ENCODE measurements at regions not wholly inside any gene's neighbourhood (a gene's known extent, or its start where the extent isn't known, plus 50 kb on each side); places are given as distances from the start of the nearest gene placed in this dataset.

DNA sequence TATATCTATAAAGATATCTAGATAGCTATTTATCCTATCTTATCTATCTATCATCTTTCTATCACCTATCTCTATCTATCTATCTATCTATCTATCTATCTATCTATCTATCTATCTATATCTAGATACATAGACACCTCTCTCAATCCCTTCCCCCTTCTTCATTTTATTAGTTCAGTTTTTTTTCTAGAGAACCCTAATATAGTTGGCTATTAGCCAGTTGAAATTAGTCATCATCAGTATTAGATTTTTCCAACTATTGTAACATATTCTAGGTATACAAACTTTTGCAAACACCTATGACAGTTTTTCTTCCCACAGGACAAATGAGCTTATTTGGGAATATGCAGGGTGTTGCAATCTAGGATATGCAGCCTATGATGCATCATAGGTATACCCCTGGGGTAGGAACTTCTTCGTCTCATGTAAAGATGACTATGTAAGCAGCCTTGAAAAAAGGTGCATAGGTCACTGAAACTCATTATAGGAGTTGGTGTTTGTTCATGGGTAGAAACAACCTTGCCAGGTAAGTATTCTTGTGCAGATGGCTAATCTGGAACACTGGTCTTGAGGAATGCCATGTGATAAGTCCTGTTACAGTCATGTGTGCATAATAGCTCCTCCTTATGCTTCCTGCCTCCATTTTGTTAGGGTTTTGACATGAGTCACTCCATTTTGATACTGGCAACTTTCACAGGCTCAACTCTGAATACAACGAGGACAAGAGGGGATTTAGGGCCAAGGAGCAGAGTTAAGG, 160.7 kb upstream of the ZSWIM2 start:
- no peak overlapping the region for H2AK5ac ChIP-seq (ENCODE audit: low read depth, low read length)
- no peak overlapping the region for H4K5ac ChIP-seq (ENCODE audit: low read depth, low read length)
- H3K14ac ChIP-seq (replicated peaks; ENCODE audit: low read depth, low read length), result no peak overlapping the region
- no peaks in the 10 kb centered on the region for H3K4me1 ChIP-seq (ENCODE audit: control insufficient read depth, insufficient read depth, low read length)
- H3K27ac ChIP-seq (ENCODE audit: insufficient read depth, low read length), result no peak overlapping the region
- ChIA-PET POLR2A (ENCODE audit: unreplicated experiment) (no interaction called here), CTCF (no interaction called here)
- H3K56ac ChIP-seq (ENCODE audit: extremely low read depth, insufficient read depth, low read length), result no peak overlapping the region
- no peak overlapping the region for H2BK20ac ChIP-seq (ENCODE audit: low read depth, low read length)
- no peaks in the 10 kb centered on the region for H4K20me1 ChIP-seq (ENCODE audit: insufficient read depth, low read length)
- no peaks in the 10 kb centered on the region for H3K27me3 ChIP-seq (ENCODE audit: control insufficient read depth, insufficient read depth, low read length)
- H2BK120ac ChIP-seq (ENCODE audit: low read depth, low read length), result no peak overlapping the region
- in situ Hi-C loops (cut with MboI; ENCODE audit: low sequenced_read_pairs), result no loop called here
- H3K79me1 ChIP-seq (ENCODE audit: low read depth in 1 of 2, low read length in 2 of 2), result no peaks in the 10 kb centered on the region
- H3K23ac ChIP-seq (ENCODE audit: low read depth, low read length), result no peak overlapping the region
- WGBS, 2 experiments (ENCODE audit: extremely low coverage in 2 of 2, insufficient read length in 1 of 2), result 33% methylated on average over 1 of the region's 2 CpGs; no CpG with 5 or more reads in 1 of the 2 experiments
- no peaks in the 10 kb centered on the region for H3K9me3 ChIP-seq (ENCODE audit: control insufficient read depth, insufficient read depth, low read length)
- H3K4me3 ChIP-seq (ENCODE audit: insufficient read depth, low read depth, low read length), result no peak overlapping the region
- no peak overlapping the region for H2AK9ac ChIP-seq (replicated peaks; ENCODE audit: low read depth, low read length, poor library complexity)
- no peak overlapping the region for H3K18ac ChIP-seq (ENCODE audit: low read depth, low read length)
- no peak overlapping the region for H3K9ac ChIP-seq (ENCODE audit: low read depth, low read length)
- H3K4me2 ChIP-seq (ENCODE audit: low read depth, low read length), result no peak overlapping the region
- H4K8ac ChIP-seq (ENCODE audit: low read depth in 2 of 2, low read length in 2 of 2), result no peak overlapping the region
- intact Hi-C loops (cut with micrococcal nuclease), result no loop called here
- no peak overlapping the region for H4K91ac ChIP-seq (ENCODE audit: insufficient read depth, low read depth, low read length)
- TF ChIP-seq FOS (IDR thresholded peaks at IDR 0.05; ENCODE audit: low read depth, low read length) (no peak), MAFK (IDR thresholded peaks at IDR 0.05; ENCODE audit: low read depth, low read length) (no peak), RFX5 (IDR thresholded peaks at IDR 0.05; ENCODE audit: low read depth, low read length) (no peak), CTCF (conservative IDR thresholded peaks at IDR 0.05; ENCODE audit: low read depth, low read length) (no peak), MAZ (IDR thresholded peaks at IDR 0.05; ENCODE audit: borderline replicate concordance, low read depth, low read length) (no peak), RCOR1 (IDR thresholded peaks at IDR 0.05; ENCODE audit: insufficient replicate concordance, low read length) (no peak), CEBPB (IDR thresholded peaks at IDR 0.05; ENCODE audit: low read depth, low read length) (no peak), POLR2A (IDR thresholded peaks at IDR 0.05; ENCODE audit: low read depth, low read length) (no peak), MXI1 (IDR thresholded peaks at IDR 0.05; ENCODE audit: borderline replicate concordance, low read depth, low read length) (no peak), BHLHE40 (IDR thresholded peaks at IDR 0.05; ENCODE audit: low read depth, low read length) (no peak), RAD21 (IDR thresholded peaks at IDR 0.05; ENCODE audit: low read length) (no peak)
- TF ChIP-seq, protein P1, sequence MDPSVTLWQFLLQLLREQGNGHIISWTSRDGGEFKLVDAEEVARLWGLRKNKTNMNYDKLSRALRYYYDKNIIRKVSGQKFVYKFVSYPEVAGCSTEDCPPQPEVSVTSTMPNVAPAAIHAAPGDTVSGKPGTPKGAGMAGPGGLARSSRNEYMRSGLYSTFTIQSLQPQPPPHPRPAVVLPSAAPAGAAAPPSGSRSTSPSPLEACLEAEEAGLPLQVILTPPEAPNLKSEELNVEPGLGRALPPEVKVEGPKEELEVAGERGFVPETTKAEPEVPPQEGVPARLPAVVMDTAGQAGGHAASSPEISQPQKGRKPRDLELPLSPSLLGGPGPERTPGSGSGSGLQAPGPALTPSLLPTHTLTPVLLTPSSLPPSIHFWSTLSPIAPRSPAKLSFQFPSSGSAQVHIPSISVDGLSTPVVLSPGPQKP (IDR thresholded peaks at IDR 0.05; ENCODE audit: borderline replicate concordance, low read depth, low read length), result no peak
- H3K4ac ChIP-seq (ENCODE audit: low read depth, low read length), result no peak overlapping the region
- no peaks in the 10 kb centered on the region for H3K36me3 ChIP-seq (ENCODE audit: control insufficient read depth, insufficient read depth, low read length)
- H2AFZ ChIP-seq (replicated peaks; ENCODE audit: low read length, poor library complexity), result no peak overlapping the region
- DNase-seq (no peak), ATAC-seq (ENCODE audit: low read depth) (no peak)
- no peak overlapping the region for H2BK15ac ChIP-seq (ENCODE audit: low read depth, low read length)
- dilution Hi-C loops (cut with HindIII; ENCODE audit: low sequenced_read_pairs, unreplicated experiment), result no loop called here
- no peak overlapping the region for H2BK5ac ChIP-seq (ENCODE audit: low read depth, low read length, poor library complexity, severe bottlenecking)
- no peaks in the 10 kb centered on the region for H3K9me1 ChIP-seq (ENCODE audit: insufficient read depth, low read length)
- no TSS peak for BruUV-seq (replicated peaks)
